ENCODE measurements at regions not wholly inside any gene's neighbourhood (a gene's known extent, or its start where the extent isn't known, plus 50 kb on each side); places are given as distances from the start of the nearest gene placed in this dataset.
A peak's percentile ranks its signal among the peaks of the same experiment; 100 is the strongest.
"Not testable (repeated sequence)": the region's sequence is repeated elsewhere in the genome, so short reads cannot be mapped to it uniquely, and the experiment has no call there.

DNA sequence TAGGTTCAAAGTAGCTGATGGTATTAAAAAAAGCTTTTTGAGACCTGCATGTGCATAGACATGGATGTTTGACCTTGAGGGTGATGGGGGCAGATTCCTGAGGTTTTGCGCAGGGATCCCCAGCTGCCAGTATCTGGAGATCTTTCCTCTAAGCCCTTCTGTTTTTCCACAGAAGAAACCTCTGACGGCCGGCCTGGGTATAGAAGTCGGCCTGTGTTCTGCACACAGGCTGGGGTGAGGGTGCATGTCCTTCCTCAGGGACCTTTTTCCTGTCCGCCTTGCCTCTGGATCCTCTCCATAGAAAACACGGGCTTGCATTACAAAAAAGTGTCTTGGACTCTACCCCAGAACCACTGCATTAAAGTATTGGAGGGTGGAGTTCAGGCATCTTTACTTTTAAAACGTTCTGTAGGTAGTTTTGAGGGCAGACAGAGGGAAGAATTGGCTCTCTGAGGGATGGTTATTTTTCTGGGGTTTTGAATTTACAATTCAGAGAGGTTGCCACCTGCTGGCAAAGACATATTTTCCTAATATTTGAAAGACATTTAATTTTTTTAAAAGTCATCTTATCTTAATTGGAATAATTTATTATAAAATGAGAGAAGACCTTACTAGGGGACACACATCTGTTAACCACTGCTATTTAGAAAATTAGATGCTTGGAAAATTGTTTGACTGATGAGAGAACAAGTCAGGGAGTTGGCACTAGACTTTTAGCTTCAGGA, 350.6 kb downstream of the DCDC2C start:
- peak; percentile 22 for DNase-seq

DNA sequence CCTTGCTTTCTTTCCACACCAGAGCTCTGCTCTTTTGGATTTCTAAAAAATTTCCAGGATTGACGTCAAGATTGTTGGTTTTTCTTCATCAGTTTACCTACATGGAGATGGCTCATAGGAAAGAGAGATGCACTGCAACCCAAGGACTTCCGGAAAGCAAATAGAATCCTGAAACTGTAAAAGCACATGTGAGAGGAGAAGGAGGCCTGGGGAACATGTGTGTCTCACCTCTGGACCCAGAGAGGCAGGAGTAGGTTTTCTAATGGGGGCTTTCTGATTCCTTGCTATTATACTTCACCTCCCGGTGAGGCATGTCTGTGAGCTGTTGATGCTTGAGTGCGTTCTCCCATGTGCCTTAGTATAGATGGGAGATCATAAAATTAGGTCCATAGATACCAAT, 362.8 kb downstream of the DCDC2C start:
- DNase-seq, result no peak

DNA sequence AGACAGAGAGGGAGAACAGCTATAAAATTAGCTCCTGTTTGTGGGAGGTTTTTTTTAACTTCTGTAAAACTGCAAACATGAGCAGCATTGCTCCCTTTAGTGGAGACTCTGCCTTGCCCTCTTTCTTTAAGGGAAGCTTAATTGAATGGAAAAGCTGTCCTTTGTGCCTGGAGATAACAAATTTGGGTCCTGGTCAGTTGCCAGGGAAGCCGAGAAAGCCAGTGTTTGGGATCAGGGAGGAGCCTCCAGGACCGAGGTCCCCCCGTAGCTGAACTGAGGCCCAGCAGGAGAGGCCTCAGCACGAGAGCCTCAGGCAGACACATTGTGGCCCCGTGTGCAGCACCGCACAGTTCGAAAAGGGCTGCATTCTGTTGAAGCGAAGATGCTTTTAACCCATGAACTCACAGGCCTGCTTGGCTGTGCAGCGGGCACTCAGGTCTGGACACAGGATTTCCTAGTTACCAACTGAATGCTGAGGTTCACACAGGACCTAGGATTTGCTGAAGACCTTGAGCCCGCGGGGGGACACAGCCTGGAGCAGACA, 369.7 kb downstream of the DCDC2C start:
- no peak for DNase-seq

DNA sequence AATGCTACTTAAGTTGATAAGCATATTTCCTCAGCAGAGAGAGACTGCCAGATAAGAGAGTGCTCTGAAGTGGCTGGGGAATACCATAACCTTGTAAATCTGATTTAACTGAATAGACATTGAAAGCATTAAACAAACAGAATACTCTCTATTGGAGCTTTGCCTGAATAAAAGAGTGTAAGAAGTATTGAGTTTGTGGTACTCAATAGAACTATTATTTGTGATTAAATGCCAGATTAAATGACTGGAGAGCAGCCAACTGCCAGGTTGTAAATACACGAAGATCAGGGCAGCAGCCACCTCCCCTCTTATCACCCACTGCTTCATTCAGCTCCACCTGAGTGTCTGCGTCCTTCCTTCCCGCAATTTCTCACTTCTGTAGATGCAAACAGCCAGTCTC, 373.6 kb downstream of the DCDC2C start:
- DNase-seq, result peak; percentile 32

DNA sequence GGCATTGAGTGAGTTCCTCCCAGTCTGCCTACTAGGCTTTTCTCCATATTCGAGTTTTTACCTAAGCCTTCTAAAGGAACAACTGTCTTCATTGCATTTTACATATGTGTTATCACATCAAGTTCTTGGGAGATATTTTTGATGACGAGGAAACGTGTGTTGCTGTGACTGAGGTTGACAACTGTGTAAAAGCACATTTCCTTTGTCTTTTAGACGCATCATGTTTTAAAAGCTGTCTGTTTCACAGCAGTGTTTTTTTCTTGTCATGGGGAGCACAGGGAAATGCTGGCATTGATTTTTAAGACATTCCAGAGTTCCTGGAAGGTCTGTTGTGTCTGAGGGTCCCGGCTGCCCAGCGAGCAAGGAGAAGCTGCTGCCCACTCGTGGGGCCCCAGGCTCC, 381.8 kb downstream of the DCDC2C start:
- no peak for DNase-seq

DNA sequence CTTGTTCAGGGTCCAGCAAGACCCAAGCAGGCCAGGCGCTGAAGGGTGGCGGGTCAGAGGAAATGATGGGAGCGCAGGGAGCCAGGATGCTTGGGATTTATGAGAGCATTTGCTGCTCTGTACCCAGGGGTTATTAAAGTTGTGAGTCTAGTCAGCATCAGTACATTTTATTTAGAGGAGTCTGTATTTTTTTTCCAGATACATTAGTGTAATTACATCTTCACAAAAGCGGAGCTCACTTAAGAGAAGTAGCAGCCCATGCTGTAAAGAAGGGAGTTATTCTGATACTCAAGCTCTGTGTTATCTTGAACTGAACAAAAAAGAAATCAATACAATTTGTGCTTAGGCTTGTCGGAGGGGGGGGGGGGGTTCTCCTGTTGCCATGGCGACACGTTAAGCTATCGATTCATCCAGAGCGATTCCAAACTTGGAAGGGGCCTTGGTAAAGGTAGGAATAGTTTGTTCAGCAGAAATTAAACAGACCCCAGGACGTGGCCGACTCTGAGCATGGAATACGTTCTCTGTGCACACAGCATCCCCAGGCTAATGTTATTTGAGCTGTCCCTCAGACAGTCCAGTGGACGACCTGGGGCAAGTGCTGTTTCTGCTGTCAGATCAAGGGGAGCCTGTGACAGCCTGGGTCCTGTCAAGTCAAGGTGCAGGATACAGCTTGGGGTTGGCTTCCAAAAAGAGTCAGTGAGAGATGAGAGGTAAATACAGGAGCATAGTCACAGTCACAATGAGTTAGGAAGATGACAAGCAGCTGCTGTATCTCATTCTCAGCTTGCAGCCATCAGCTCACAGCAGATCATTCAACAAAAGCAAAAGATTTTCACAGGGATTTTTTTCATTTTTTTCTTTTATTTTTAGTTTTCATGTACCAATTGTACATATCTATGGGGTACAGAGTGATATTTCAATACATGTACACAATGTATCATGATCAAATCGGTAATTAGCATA, 387.6 kb downstream of the DCDC2C start:
- no peak for DNase-seq

DNA sequence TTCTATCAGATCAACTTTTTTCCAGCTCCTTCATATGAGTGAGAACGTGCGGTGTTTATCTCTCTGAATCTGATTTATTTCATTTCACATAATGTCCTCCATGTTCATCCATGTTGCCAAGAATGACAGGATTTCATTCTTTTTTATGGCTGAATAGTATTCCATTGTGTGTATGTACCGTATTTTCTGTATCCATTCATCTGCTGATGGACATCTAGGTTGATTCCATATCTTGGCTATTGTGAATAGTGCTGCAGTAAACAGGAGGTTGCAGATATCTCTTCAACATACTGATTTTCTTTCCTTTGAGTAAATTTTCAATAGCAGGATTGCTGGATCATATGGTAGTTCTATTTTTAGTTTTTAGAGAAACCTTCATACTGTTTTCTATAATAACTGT, 388.5 kb downstream of the DCDC2C start:
- no peak for DNase-seq

DNA sequence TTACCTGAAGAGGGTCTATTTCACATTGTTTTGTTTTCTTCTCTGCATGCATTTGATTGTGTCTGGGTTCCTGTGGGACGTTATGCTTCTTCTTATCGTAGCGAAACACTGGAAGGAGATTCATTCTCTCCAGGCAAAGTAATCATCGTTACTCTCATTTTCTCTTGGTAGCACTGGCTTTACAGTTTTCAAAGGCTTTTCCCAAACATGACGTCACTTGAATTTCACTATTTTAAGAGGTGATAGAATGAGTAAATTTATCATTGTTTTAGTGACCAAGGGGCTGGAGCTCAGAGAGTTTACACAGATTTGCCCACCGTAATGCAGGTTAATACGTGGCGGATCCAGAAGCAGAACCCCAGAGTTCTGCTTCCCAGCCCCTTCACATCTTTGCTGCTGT, 391.4 kb downstream of the DCDC2C start:
- DNase-seq, result no peak

DNA sequence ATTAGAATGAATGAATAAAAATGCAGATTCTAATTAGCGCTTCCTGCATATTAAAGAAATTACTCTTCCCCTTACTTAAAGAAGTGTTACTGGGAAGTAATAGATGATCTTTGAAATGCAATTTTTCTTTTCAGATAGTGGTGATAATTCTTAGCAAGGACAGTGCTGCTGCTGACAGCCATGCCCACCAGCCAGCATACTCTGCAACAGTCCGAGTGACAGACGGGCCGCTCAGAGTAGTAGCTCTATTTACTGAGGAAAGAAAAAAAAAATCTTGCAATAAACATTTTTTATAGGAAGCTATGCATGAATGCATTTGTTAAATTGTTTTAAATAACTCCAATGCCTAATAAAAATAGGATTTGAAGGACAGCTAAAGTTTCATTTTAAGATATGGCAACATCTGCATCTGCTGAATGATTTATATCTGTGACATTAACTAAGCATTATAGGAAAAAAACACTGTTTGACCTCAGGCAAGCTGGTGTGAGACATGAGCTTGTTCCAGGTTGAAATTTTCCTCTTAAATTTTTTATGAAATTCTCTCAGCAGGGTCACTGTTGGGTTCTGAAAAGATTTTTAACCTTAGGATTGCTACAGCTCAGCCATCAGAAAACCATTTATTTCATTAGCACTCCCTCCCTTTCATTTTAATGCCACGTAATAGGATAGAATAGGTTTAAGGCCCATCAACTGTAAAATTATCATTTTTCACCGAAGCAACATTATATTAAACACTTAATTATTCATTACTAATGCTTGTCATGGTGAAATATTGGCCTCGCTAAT, 393.8 kb downstream of the DCDC2C start:
- DNase-seq, result no peak

DNA sequence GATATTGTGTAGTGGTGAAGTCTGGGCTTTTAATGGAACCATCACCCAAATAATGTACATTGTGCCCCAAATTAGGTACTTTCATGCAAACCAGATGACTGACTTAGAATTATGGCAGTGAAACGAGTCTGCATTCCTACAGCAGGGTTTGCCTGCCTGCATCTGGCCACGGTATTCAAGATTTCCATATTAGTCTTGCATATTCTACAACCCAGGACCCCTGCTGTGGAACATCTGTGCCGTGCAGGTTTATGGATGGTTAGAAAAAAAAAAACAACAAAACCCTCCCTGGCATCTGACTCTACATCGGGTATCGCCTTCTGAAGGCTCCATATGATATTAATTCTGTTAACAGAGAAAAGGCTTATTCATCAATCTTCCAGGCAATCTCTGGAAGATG, 394.8 kb downstream of the DCDC2C start:
- no peak for DNase-seq

DNA sequence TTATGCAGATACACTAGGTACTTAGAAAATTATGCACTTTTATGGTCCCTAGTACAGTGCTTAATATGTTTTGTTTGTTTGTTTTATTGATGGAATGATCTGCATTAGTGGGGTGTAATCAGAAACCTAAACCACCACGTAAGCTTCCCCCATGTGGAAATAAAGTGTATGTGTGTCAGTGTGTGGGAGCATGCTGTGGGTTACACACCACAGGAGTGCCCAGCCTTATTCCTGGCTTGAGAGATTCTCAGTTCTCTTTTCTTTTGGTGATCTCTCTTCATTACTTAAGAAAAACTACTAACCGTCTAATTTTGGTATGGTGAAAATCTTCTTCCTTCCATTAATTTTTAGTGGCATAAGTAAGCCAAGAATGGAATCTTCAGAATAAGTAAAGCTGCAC, 398.6 kb downstream of the DCDC2C start:
- DNase-seq, result no peak

DNA sequence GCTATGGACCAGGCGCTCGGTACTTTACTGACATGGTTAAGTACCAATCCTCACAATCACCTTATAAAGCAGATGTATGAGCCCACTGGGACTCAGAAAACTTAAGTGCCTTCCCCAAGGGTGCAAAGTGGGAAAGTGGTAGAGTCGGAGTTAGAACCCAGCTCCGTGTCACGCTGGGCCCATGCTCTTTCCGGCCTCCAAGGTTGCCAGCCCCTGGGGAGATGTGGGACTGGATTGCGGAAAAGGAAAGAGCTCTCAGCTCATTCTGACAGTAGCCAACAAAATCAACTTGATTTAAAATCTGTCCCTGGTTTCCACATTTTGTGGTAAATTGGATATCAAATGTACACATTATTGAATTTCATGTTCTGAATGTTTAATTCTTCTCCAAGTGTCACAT, 403.8 kb downstream of the DCDC2C start:
- no peak for DNase-seq

DNA sequence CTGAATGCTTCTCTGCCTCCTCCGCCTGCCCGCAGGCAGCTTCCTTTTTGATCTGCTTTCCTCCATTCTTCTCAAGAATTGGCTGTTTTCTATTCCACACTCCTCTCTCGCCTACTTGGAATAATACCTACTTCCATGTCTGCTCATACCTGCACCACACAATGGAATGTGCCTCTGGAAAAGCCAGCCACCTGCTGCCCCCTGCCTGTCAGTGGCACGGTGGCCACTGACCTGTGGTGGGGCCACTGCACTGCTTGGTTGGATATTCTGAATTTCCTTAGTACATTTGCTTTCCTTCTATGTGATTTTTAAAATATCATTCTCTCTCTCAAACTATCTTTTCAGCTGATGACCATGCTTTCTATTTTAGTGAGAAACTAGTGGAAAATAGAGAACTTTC, 406.9 kb downstream of the DCDC2C start:
- peak; percentile 14 for DNase-seq

DNA sequence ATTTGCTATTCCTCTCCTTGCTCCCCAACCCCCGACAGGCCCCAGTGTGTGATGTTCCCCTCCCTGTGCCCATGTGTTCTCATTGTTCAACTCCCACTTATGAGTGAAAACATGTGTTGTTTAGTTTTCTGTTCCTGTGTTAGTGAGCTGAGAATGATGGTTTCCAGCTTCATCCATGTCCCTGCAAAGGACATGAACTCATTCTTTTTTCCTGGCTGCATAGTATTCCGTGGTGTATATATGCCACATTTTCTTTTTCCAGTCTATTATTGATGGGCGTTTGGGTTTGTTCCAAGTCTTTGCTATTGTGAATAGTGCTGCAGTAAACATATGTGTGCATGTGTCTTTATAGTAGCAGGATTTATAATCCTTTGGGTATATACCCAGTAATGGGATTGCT, 412.1 kb downstream of the DCDC2C start:
- not testable (repeated sequence) for DNase-seq

DNA sequence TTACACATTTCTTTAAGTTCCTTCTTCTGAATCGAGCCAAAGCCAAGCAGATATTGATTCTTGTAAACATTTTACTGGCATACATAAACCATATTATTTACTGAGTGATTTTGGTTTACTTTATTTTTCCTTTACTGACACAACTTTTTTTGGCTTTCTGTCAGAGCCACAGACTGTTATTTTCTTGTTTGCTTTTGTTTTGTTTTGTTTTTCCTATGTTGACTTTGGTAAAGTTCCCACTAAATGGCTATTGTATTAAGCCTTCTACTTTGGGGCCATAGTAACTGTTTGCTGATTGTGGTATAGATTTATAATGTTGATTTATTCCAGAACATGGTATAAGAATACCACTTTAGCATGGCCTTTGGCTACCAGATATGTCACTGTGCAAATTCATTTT, 419.4 kb downstream of the DCDC2C start:
- DNase-seq, result no peak

DNA sequence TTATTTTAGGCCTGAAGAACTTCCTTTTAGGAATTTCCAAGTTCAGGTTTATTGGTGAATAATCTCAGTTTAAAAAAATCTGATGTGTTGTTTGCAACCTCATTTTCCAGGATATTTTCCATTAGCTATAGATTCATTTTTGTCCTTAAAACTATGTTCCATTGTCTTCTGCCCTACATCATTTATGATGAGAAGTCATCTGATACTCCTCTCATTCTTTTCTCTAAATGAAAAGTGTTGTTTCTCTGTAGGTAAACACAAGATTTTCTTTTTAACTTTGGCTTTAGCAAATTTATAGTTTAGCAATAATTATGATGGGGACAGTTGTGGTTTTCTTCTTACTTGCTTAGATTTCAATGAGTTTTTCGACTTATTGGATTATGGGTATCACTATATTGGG, 427.3 kb downstream of the DCDC2C start:
- peak; percentile 7 for DNase-seq

DNA sequence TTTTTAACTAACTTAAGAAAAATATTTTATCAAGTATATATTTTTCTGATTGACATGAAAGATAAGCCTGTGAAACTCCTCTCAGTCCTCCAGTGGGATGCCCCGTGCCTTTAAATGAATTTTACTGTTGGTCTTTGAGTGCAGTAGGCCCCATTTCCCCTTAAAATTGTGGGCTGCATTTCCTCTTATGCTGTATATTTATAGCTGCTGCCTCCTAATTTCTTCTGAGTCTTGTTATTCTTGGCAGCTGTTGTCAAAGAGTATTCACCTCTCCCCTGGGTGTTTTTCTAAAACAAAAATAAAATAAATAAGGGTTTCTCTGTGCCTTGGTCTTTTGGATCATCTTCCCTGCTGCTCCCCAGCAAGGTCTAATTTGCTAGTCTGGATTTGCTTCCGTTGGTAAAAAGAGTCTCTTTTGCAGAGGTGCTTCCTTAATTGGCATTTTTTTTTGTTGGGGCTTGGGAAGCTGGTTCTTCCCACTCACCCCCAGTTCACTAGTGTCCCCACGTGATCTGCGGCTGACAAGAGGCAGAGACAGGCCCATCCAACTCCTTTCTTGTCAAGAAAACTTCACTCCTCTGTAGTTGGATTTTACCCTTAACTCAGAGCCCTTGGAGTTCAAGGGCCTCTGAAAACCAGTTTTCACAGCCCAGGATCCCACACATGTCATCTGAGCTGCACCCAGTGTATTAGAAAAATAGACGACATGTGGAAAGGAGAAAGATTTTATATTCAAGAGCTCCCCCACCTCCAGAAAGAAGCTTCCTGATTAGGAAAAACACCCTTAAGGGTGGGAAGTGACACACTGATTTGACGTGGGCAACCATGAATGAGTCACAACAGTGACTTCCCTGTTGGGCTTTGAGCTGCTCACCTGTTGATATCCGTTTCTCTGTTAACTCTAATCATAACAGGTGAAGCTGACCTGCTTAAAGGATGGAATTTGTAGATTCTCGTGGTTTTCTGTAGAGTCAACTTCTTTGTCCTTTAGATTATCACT, 431.5 kb downstream of the DCDC2C start:
- DNase-seq, result peak; percentile 13

DNA sequence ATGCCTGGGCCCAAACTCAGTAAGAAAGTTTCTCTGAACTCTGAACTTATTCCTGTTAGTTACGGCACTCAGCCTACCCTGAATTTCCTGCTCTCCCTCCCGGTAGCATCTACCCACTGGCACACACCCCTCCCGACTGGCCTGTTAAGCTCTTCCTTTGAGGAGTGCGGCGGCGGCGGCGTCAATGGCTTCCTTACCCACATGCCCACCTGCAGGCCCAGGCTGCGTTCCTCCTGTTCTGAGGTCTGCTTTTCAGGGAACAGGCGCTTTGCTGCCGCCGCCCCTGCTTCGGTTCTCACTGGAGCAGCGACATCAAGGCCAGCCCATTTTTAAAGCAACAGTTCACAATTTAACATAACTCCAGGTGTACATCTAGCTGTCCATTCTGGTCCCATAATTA, 432.4 kb downstream of the DCDC2C start:
- DNase-seq, result no peak

DNA sequence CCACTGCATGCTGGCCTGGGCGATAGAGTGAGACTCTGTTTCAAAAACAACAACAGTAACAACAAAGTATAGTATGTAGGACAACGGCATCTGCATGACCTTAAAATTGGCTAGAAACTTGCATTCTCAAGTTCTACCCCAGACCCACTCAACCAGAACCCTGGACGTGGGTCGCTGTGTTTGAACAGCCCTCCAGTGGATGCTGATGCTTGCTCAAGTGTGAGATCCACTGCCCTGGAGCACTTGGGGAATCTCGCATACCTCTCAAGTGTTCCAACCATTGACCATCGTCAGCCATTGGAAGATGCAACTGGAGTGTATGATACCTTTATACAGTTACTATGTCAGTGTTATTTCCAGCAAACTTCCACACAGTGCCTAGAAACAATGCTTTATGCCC, 435.9 kb downstream of the DCDC2C start:
- DNase-seq, result peak; percentile 57

DNA sequence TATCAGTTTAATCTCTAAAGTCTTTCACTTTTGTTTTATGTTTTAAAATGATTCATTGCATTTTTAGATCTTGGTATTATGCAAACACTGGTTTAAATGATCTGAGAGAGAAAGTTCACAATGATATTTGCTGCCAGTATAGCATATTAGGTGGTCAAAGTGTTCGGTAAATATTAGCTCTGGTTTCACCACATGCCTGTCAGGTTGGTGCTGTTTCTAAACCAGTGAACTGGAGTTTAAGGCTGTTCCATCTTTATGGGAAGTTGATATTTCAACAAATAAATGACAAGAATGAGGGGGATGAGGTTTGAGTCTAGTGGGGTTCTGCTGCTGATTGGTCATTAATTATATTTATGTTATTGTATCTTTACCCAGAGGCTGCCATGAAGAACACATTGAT, 436.4 kb downstream of the DCDC2C start:
- DNase-seq, result peak; percentile 68

DNA sequence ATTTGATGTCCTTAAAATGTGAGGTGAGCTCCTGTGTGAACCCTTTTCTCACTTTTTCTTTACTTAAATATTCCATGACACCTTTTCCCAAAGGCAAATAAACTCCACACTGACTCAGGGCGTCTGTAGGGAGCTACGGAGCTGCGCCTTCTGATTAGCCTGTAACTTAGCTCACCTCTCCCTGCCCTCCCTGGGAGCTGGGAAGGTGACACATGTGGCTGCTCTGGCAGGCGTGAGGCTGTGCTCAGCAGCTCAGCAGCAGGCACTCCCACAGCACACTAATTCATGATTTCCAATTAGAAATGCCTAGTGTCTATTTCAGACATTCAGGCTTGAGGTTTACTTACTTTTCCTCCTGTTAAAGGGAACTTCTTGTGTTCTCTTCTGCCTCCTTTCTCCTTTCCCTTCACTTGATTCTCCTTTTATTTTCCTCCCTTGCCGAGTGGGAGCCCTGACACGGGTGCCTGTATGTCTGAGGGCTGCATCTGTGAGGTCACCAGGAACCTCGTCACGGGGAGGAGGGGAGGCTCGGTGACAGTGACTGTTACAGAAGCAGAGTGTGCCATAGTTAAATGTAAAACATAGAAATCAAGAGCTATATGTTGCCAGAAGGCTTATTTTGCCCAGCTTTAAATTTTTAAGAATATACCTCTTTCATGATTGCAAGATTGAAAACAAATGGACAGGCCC, 437.1 kb downstream of the DCDC2C start:
- DNase-seq, result peak; percentile 72

All from DMS53 (cell line).